Neural progenitor cell (in vitro differentiated cells): ENCODE measurements at regions not wholly inside any gene's neighbourhood (a gene's known extent, or its start where the extent isn't known, plus 50 kb on each side); places are given as distances from the start of the nearest gene placed in this dataset.
A peak's percentile ranks its signal among the peaks of the same experiment; 100 is the strongest.

Source experiments
- DNase-seq: peaks from one replicate; pipeline ENCODE4 v3.0.0-alpha.2; 2016; ENCODE audit warnings: low spot score
- H2AFZ ChIP-seq: fragments of 200-600 bp; sonication (generic); replicated peaks from 2 replicates; pipeline ENCODE4 v1.6.1; 2016; ENCODE audit warnings: antibody characterized with exemption
- H3F3A ChIP-seq: fragments of 200-600 bp; sonication (generic); 2 replicates; pipeline ENCODE4 v1.6.1; 2016; ENCODE audit warnings: antibody characterized with exemption, low read depth
- H3K27ac ChIP-seq: fragments of 200-600 bp; sonication (generic); 2 replicates; pipeline ENCODE4 v1.5.1; 2016; ENCODE audit warnings: mild to moderate bottlenecking
- H3K27me3 ChIP-seq: fragments of 200-600 bp; sonication (generic); 2 replicates; pipeline ENCODE4 v1.6.1; 2016; ENCODE audit warnings: mild to moderate bottlenecking, moderate library complexity
- H3K36me3 ChIP-seq: fragments of 200-600 bp; sonication (generic); 2 replicates; pipeline ENCODE4 v1.5.1; 2016
- H3K4me1 ChIP-seq: fragments of 200-600 bp; sonication (generic); 2 replicates; pipeline ENCODE4 v1.6.1; 2016; ENCODE audit warnings: mixed run types
- H3K4me2 ChIP-seq: fragments of 200-600 bp; sonication (generic); 2 replicates; pipeline ENCODE4 v1.6.1; 2016
- H3K4me3 ChIP-seq: fragments of 200-600 bp; sonication (generic); 2 replicates; pipeline ENCODE4 v1.5.1; 2016
- H3K79me2 ChIP-seq: fragments of 200-600 bp; sonication (generic); 2 replicates; pipeline ENCODE4 v1.6.1; 2016; ENCODE audit warnings: low read depth
- H3K9ac ChIP-seq: fragments of 200-600 bp; sonication (generic); 2 replicates; pipeline ENCODE4 v1.6.1; 2016
- H3K9me3 ChIP-seq: fragments of 200-600 bp; sonication (generic); 2 replicates; pipeline ENCODE4 v1.5.1; 2016; ENCODE audit warnings: low read depth
- H4K20me1 ChIP-seq: fragments of 200-600 bp; sonication (generic); 2 replicates; pipeline ENCODE4 v1.6.1; 2016; ENCODE audit warnings: low read depth
- H3K27ac Mint-ChIP-seq: 3 replicates; pipeline ENCODE4 v1.8.0; 2021; ENCODE audit warnings: mixed read lengths
- H3K27me3 Mint-ChIP-seq: 2 replicates; pipeline ENCODE4 v1.8.0; 2022; ENCODE audit warnings: low read depth, mild to moderate bottlenecking, inconsistent platforms, moderate library complexity, mixed read lengths; ENCODE audit not compliant: insufficient read depth
- H3K36me3 Mint-ChIP-seq: 3 replicates; pipeline ENCODE4 v1.8.0; 2021; ENCODE audit warnings: mixed read lengths
- H3K4me1 Mint-ChIP-seq: 3 replicates; pipeline ENCODE4 v1.8.0; 2021; ENCODE audit warnings: mixed read lengths
- H3K4me3 Mint-ChIP-seq: 3 replicates; pipeline ENCODE4 v1.8.0; 2021; ENCODE audit warnings: mild to moderate bottlenecking, moderate library complexity, mixed read lengths
- H3K9me3 Mint-ChIP-seq: 3 replicates; pipeline ENCODE4 v1.8.0; 2020; ENCODE audit warnings: mixed read lengths
- EZH2 ChIP-seq: fragments of 200-600 bp; sonication (generic); IDR thresholded peaks from 2 replicates; pipeline ENCODE4 v1.6.1; 2017; ENCODE audit warnings: antibody characterized with exemption, mild to moderate bottlenecking, moderate library complexity
- EZH2phosphoT487 ChIP-seq: fragments of 200-600 bp; sonication (generic); IDR thresholded peaks from 2 replicates; pipeline ENCODE4 v1.6.1; 2017; ENCODE audit warnings: antibody characterized with exemption
- TF ChIP-seq, protein P1 (sequence below): fragments of 200-600 bp; sonication (generic); IDR thresholded peaks from 2 replicates; pipeline ENCODE4 v1.5.1; 2017; ENCODE audit warnings: antibody characterized with exemption, mild to moderate bottlenecking

DNA sequence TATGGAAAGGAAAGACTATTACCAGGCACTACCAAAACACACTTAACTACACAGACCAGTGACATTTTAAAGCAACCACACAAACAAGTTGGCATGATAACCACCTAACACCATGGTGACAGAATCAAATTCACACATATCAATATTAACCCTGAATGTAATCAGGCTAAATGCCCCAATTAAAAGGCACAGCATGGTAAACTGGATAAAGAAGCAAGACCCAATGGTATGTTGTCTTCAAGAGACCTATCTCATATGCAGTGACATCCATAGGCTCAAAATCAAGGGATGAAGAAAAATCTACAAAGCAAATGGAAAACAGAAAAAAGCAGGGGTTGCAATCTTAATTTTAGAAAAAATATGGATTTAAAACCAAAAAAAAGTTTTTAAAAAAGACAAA lies 86.0 kb downstream of the SAMD9 start:
- Histone ChIP-seq H4K20me1 (no peaks in the 10 kb centered on the region), H3K4me3 (no peak overlapping the region), H3K9me3 (no peaks in the 10 kb centered on the region), H3K36me3 (no peaks in the 10 kb centered on the region), H3K27ac (no peak overlapping the region), H3K27me3 (no peaks in the 10 kb centered on the region), H2AFZ (no peak overlapping the region), H3K79me2 (no peaks in the 10 kb centered on the region), H3K4me2 (no peak overlapping the region), H3F3A (no peaks in the 10 kb centered on the region), H3K9ac (no peak overlapping the region), H3K4me1 (no peaks in the 10 kb centered on the region)
- no peak overlapping the region for H3K4me3 Mint-ChIP-seq
- TF ChIP-seq, protein P1, sequence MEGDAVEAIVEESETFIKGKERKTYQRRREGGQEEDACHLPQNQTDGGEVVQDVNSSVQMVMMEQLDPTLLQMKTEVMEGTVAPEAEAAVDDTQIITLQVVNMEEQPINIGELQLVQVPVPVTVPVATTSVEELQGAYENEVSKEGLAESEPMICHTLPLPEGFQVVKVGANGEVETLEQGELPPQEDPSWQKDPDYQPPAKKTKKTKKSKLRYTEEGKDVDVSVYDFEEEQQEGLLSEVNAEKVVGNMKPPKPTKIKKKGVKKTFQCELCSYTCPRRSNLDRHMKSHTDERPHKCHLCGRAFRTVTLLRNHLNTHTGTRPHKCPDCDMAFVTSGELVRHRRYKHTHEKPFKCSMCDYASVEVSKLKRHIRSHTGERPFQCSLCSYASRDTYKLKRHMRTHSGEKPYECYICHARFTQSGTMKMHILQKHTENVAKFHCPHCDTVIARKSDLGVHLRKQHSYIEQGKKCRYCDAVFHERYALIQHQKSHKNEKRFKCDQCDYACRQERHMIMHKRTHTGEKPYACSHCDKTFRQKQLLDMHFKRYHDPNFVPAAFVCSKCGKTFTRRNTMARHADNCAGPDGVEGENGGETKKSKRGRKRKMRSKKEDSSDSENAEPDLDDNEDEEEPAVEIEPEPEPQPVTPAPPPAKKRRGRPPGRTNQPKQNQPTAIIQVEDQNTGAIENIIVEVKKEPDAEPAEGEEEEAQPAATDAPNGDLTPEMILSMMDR: no peak
- TF ChIP-seq EZH2 (no peak), EZH2phosphoT487 (no peak)
- DNase-seq: no peak
- no peak overlapping the region for H3K27ac Mint-ChIP-seq
- no peaks in the 10 kb centered on the region for H3K4me1 Mint-ChIP-seq
- H3K9me3 Mint-ChIP-seq: peaks cover 26% of the 10 kb centered on the region
- peaks cover 5% of the 10 kb centered on the region for H3K27me3 Mint-ChIP-seq
- peaks cover 6% of the 10 kb centered on the region for H3K36me3 Mint-ChIP-seq

DNA sequence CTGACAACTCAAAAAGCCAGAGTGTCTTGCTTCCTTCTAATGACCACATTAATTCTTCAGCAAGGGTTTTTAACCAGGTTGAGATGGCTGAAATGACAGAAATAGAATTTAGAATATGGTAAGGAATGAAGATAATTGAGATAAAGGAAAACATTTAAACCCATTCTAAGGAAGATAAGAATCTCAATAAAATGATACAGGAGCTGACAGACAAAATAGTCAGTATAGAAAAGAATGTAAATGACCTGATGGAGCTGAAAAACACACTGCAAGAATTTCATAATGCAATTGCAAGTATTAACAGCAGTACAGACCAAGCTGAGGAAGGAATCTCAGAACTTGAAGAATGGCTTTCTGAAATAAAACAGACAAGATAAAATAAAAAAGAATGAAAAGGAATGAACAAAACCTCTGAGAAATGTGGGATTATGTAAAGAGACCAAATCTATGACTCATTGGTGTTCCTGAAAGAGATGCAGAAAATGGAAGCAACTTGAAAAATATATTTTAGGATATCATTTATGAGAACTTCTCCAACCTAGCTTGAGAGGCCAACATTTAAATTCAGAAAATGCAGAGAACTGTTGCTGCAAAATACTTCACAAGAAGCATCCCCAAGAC lies 87.1 kb downstream of the SAMD9 start:
- no peaks in the 10 kb centered on the region for H3K4me1 ChIP-seq
- DNase-seq: no peak
- H3K27ac ChIP-seq: no peak overlapping the region
- TF ChIP-seq, protein P1: no peak
- TF ChIP-seq EZH2phosphoT487: no peak
- TF ChIP-seq EZH2: no peak
- no peak overlapping the region for H3K27ac Mint-ChIP-seq
- no peaks in the 10 kb centered on the region for H4K20me1 ChIP-seq
- peaks cover 6% of the 10 kb centered on the region for H3K36me3 Mint-ChIP-seq
- no peaks in the 10 kb centered on the region for H3K4me1 Mint-ChIP-seq
- H3K27me3 Mint-ChIP-seq: peaks cover 5% of the 10 kb centered on the region
- no peak overlapping the region for H3K9ac ChIP-seq
- H3K4me3 Mint-ChIP-seq: no peak overlapping the region
- H3F3A ChIP-seq: no peaks in the 10 kb centered on the region
- H3K9me3 Mint-ChIP-seq: peaks cover 26% of the 10 kb centered on the region
- no peaks in the 10 kb centered on the region for H3K36me3 ChIP-seq
- H3K4me2 ChIP-seq: no peak overlapping the region
- H3K4me3 ChIP-seq: no peak overlapping the region
- no peak overlapping the region for H2AFZ ChIP-seq
- H3K79me2 ChIP-seq: no peaks in the 10 kb centered on the region
- H3K27me3 ChIP-seq: no peaks in the 10 kb centered on the region
- no peaks in the 10 kb centered on the region for H3K9me3 ChIP-seq

DNA sequence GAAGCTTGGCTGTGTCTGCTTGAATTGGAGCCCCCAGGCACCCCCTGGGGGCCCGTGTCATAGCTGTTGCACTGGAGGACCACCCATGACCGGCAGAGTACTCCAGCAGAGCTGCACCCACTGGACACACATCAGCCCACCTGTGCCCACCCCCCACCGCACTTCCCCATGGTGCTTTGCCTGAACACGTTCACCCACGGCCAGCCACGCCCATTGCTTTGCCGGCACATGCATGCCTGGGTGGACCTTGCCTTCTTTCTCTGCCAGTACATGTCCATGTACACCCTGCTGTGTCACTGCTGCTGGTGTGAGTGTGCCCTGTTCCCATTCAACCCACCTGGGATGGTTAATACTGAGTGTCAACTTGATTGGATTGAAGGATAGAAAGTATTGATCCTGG lies 88.7 kb downstream of the SAMD9 start:
- Mint-ChIP-seq H3K27ac (peak overlapping the region; percentile 40), H3K4me3 (no peak overlapping the region), H3K36me3 (peaks cover 6% of the 10 kb centered on the region), H3K27me3 (peaks cover 5% of the 10 kb centered on the region), H3K4me1 (no peaks in the 10 kb centered on the region), H3K9me3 (peaks cover 26% of the 10 kb centered on the region)
- H3F3A ChIP-seq: no peaks in the 10 kb centered on the region
- TF ChIP-seq EZH2 (no peak), EZH2phosphoT487 (no peak)
- TF ChIP-seq, protein P1: no peak
- DNase-seq: no peak
- H3K79me2 ChIP-seq: no peaks in the 10 kb centered on the region
- no peaks in the 10 kb centered on the region for H3K27me3 ChIP-seq
- no peak overlapping the region for H3K27ac ChIP-seq
- H3K9me3 ChIP-seq: no peaks in the 10 kb centered on the region
- no peaks in the 10 kb centered on the region for H3K4me1 ChIP-seq
- no peak overlapping the region for H3K4me2 ChIP-seq
- H2AFZ ChIP-seq: no peak overlapping the region
- H3K36me3 ChIP-seq: no peaks in the 10 kb centered on the region
- no peak overlapping the region for H3K9ac ChIP-seq
- no peaks in the 10 kb centered on the region for H4K20me1 ChIP-seq
- H3K4me3 ChIP-seq: no peak overlapping the region
